H9 (cell line): ENCODE measurements at regions not wholly inside any gene's neighbourhood (a gene's known extent, or its start where the extent isn't known, plus 50 kb on each side); places are given as distances from the start of the nearest gene placed in this dataset.
"Not testable (repeated sequence)": the region's sequence is repeated elsewhere in the genome, so short reads cannot be mapped to it uniquely, and the experiment has no call there.

Source experiments
- DNase-seq: peaks from one replicate; pipeline ENCODE4 v3.0.0-alpha.2; 2017
- H2AFZ ChIP-seq: one replicate; pipeline ENCODE4 v1.6.1; 2013; ENCODE audit warnings: mild to moderate bottlenecking, low read length, control low read depth, moderate library complexity
- H2AK5ac ChIP-seq: 2 replicates; pipeline ENCODE4 v1.6.1; 2013; ENCODE audit warnings: low read length, control low read depth, mixed read lengths; ENCODE audit not compliant: insufficient read length
- H2BK120ac ChIP-seq: one replicate; pipeline ENCODE4 v1.6.1; 2013; ENCODE audit warnings: low read depth, mild to moderate bottlenecking, low read length, control low read depth, inconsistent platforms; ENCODE audit not compliant: poor library complexity, severe bottlenecking
- H2BK12ac ChIP-seq: 2 replicates; pipeline ENCODE4 v1.6.1; 2013; ENCODE audit warnings: low read length, control low read depth, mixed read lengths, low read depth; ENCODE audit not compliant: insufficient read length
- H2BK15ac ChIP-seq: 2 replicates; pipeline ENCODE4 v1.6.1; 2013; ENCODE audit warnings: low read depth, low read length, control low read depth
- H2BK20ac ChIP-seq: one replicate; pipeline ENCODE4 v1.6.1; 2013; ENCODE audit warnings: low read depth, mild to moderate bottlenecking, low read length, control low read depth, inconsistent platforms; ENCODE audit not compliant: poor library complexity, severe bottlenecking
- H2BK5ac ChIP-seq: 2 replicates; pipeline ENCODE4 v1.6.1; 2013; ENCODE audit warnings: low read length, control low read depth, mixed read lengths; ENCODE audit not compliant: insufficient read length
- H3K14ac ChIP-seq: 2 replicates; pipeline ENCODE4 v1.6.1; 2013; ENCODE audit warnings: low read length, control low read depth; ENCODE audit not compliant: insufficient read depth
- H3K18ac ChIP-seq: 2 replicates; pipeline ENCODE4 v1.6.1; 2013; ENCODE audit warnings: low read depth, mild to moderate bottlenecking, mixed read lengths, low read length, control low read depth; ENCODE audit not compliant: insufficient read length
- H3K23ac ChIP-seq: 2 replicates; pipeline ENCODE4 v1.6.1; 2013; ENCODE audit warnings: low read length, control low read depth, mixed read lengths, low read depth; ENCODE audit not compliant: insufficient read length
- H3K23me2 ChIP-seq: 2 replicates; pipeline ENCODE4 v1.6.1; 2013; ENCODE audit warnings: low read depth, mild to moderate bottlenecking, mixed read lengths, low read length, control low read depth; ENCODE audit not compliant: insufficient read length, poor library complexity, severe bottlenecking
- H3K27ac ChIP-seq: 2 replicates; pipeline ENCODE4 v1.5.1; 2013; ENCODE audit warnings: low read length, control low read depth, mixed read lengths, low read depth; ENCODE audit not compliant: insufficient read length
- H3K27me3 ChIP-seq: 2 replicates; pipeline ENCODE4 v1.6.1; 2013; ENCODE audit warnings: low read length, control low read depth, inconsistent platforms; ENCODE audit not compliant: insufficient read depth
- H3K4ac ChIP-seq: 2 replicates; pipeline ENCODE4 v1.6.1; 2013; ENCODE audit warnings: low read depth, mild to moderate bottlenecking, control low read depth, inconsistent platforms, low read length, moderate library complexity
- H3K4me1 ChIP-seq: 2 replicates; pipeline ENCODE4 v1.6.1; 2013; ENCODE audit warnings: low read length, control low read depth, inconsistent platforms; ENCODE audit not compliant: insufficient read depth
- H3K4me2 ChIP-seq: 2 replicates; pipeline ENCODE4 v1.6.1; 2013; ENCODE audit warnings: low read length, control low read depth, mixed read lengths; ENCODE audit not compliant: insufficient read length, insufficient read depth
- H3K56ac ChIP-seq: 2 replicates; pipeline ENCODE4 v1.6.1; 2013; ENCODE audit warnings: low read depth, mild to moderate bottlenecking, mixed read lengths, low read length, control low read depth; ENCODE audit not compliant: insufficient read length
- H3K79me1 ChIP-seq: 2 replicates; pipeline ENCODE4 v1.6.1; 2013; ENCODE audit warnings: low read depth, mild to moderate bottlenecking, moderate library complexity, low read length, control low read depth, inconsistent platforms; ENCODE audit not compliant: insufficient read depth, poor library complexity, severe bottlenecking
- H3K79me2 ChIP-seq: 2 replicates; pipeline ENCODE4 v1.6.1; 2013; ENCODE audit warnings: low read length, control low read depth, inconsistent platforms; ENCODE audit not compliant: insufficient read depth
- H3K9ac ChIP-seq: 2 replicates; pipeline ENCODE4 v1.6.1; 2013; ENCODE audit warnings: low read length, control low read depth, mixed read lengths; ENCODE audit not compliant: insufficient read length; ENCODE audit errors: extremely low read depth
- H3K9me3 ChIP-seq: one replicate; pipeline ENCODE4 v1.6.1; 2013; ENCODE audit warnings: low read depth, low read length, inconsistent platforms; ENCODE audit not compliant: control insufficient read depth
- H3T11ph ChIP-seq: one replicate; pipeline ENCODE4 v1.6.1; 2013; ENCODE audit warnings: mild to moderate bottlenecking, low read length, control low read depth, inconsistent platforms
- H4K20me1 ChIP-seq: one replicate; pipeline ENCODE4 v1.6.1; 2013; ENCODE audit not compliant: control insufficient read depth, insufficient read length, insufficient read depth
- H4K5ac ChIP-seq: 2 replicates; pipeline ENCODE4 v1.6.1; 2013; ENCODE audit warnings: low read depth, mild to moderate bottlenecking, mixed read lengths, low read length, control low read depth; ENCODE audit not compliant: insufficient read length
- H4K8ac ChIP-seq: replicated peaks from 2 replicates; pipeline ENCODE4 v1.6.1; 2013; ENCODE audit warnings: low read length, control low read depth, mixed read lengths, low read depth; ENCODE audit not compliant: insufficient read length
- H4K91ac ChIP-seq: 2 replicates; pipeline ENCODE4 v1.6.1; 2013; ENCODE audit warnings: low read depth, mild to moderate bottlenecking, moderate library complexity, mixed read lengths, low read length, control low read depth; ENCODE audit not compliant: insufficient read length
- H3K27ac Mint-ChIP-seq, 3 experiments: 2 replicates in 2 of 3; 3 replicates in 1 of 3; pipeline ENCODE4 v1.8.0; 2020 to 2021; ENCODE audit warnings: mixed read lengths in 3 of 3, mild to moderate bottlenecking in 1 of 3, moderate library complexity in 1 of 3
- H3K27me3 Mint-ChIP-seq: 2 replicates; pipeline ENCODE4 v1.8.0; 2021; ENCODE audit warnings: low read depth, mild to moderate bottlenecking, moderate library complexity, mixed read lengths
- H3K36me3 Mint-ChIP-seq, 3 experiments: 2 replicates in 2 of 3; 3 replicates in 1 of 3; pipeline ENCODE4 v1.8.0; 2020 to 2021; ENCODE audit warnings: low read depth in 3 of 3, mixed read lengths in 3 of 3; ENCODE audit not compliant: insufficient read depth in 1 of 3
- H3K4me1 Mint-ChIP-seq, 2 experiments: 2 replicates each; pipeline ENCODE4 v1.8.0; 2020; ENCODE audit warnings: mixed read lengths in 2 of 2
- H3K4me3 Mint-ChIP-seq, 2 experiments: 2 replicates in 1 of 2; 3 replicates in 1 of 2; pipeline ENCODE4 v1.8.0; 2020 to 2021; ENCODE audit warnings: mild to moderate bottlenecking in 2 of 2, mixed read lengths in 2 of 2, moderate library complexity in 1 of 2
- H3K9me3 Mint-ChIP-seq, 2 experiments: 2 replicates in 1 of 2; 3 replicates in 1 of 2; pipeline ENCODE4 v1.8.0; 2020; ENCODE audit warnings: mild to moderate bottlenecking in 2 of 2, mixed read lengths in 2 of 2, moderate library complexity in 1 of 2
- WGBS: extraction: QIAGEN DNeasy Blood & Tissue Kit; methylation state at CpG from one replicate; pipeline ENCODE4 v1.1.7; 2013; ENCODE audit warnings: missing lambda C conversion rate, low lambda C conversion rate, mixed read lengths; ENCODE audit not compliant: insufficient read length; ENCODE audit errors: extremely low coverage; 5-methylcytosine and 5-hydroxymethylcytosine counted together
- TF ChIP-seq, protein P1 (sequence below): fragments of 200-600 bp; sonication (generic); conservative IDR thresholded peaks from 3 replicates; pipeline ENCODE4 v1.8.0; 2021; ENCODE audit warnings: antibody characterized with exemption, mild to moderate bottlenecking

DNA sequence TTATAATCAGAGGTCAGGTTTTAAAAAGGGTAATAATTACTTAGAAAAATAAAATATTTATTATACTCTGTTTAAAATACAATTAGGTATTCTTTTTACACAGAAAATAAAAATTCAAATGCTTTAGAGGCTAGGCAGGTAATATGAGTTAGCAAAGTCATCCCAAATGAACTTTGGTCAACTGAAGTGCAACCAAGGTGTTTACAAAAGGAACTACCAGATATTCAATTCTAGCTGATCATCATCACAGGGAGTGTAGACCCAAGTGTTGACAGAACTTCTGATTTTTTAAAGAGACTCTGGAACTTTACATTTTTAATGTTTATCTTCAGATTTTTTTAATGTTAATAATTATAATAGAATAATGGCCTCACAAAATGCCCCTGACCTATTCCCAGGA is 59.3 kb upstream of the COL5A2 start:
- H2BK5ac ChIP-seq = no peak overlapping the region
- no peaks in the 10 kb centered on the region for H3K79me1 ChIP-seq
- H3K4ac ChIP-seq = no peak overlapping the region
- H4K5ac ChIP-seq = no peak overlapping the region
- TF ChIP-seq, protein P1, sequence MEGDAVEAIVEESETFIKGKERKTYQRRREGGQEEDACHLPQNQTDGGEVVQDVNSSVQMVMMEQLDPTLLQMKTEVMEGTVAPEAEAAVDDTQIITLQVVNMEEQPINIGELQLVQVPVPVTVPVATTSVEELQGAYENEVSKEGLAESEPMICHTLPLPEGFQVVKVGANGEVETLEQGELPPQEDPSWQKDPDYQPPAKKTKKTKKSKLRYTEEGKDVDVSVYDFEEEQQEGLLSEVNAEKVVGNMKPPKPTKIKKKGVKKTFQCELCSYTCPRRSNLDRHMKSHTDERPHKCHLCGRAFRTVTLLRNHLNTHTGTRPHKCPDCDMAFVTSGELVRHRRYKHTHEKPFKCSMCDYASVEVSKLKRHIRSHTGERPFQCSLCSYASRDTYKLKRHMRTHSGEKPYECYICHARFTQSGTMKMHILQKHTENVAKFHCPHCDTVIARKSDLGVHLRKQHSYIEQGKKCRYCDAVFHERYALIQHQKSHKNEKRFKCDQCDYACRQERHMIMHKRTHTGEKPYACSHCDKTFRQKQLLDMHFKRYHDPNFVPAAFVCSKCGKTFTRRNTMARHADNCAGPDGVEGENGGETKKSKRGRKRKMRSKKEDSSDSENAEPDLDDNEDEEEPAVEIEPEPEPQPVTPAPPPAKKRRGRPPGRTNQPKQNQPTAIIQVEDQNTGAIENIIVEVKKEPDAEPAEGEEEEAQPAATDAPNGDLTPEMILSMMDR = no peak
- no peak for DNase-seq
- H3K9me3 ChIP-seq = no peaks in the 10 kb centered on the region
- H3K56ac ChIP-seq = no peak overlapping the region
- H3K18ac ChIP-seq = no peak overlapping the region
- peaks cover 9 to 12% (median 11%) of the 10 kb centered on the region in 3 experiments; a peak in 6 of 7 replicates for H3K36me3 Mint-ChIP-seq
- no peaks in the 10 kb centered on the region for H3K4me1 ChIP-seq
- no peak overlapping the region for H3K14ac ChIP-seq
- no peaks in the 10 kb centered on the region for H3K27me3 ChIP-seq
- H3K4me1 Mint-ChIP-seq = no peaks in the 10 kb centered on the region
- H2BK12ac ChIP-seq = no peak overlapping the region
- H2BK15ac ChIP-seq = no peak overlapping the region
- H2BK20ac ChIP-seq = no peak overlapping the region
- H3K27ac ChIP-seq = no peak overlapping the region
- H3K23me2 ChIP-seq = no peaks in the 10 kb centered on the region
- no peak overlapping the region for H3K27ac Mint-ChIP-seq
- H3K79me2 ChIP-seq = no peaks in the 10 kb centered on the region
- H4K91ac ChIP-seq = no peak overlapping the region
- no peak overlapping the region for H3K9ac ChIP-seq
- no peak overlapping the region for H3K23ac ChIP-seq
- H4K8ac ChIP-seq = no peak overlapping the region
- peaks cover 11% of the 10 kb centered on the region in 2 experiments for H3K9me3 Mint-ChIP-seq
- H3K4me2 ChIP-seq = no peak overlapping the region
- no peaks in the 10 kb centered on the region for H3K27me3 Mint-ChIP-seq
- H3T11ph ChIP-seq = no peak overlapping the region
- no peak overlapping the region for H2AK5ac ChIP-seq
- no peak overlapping the region for H2AFZ ChIP-seq
- H2BK120ac ChIP-seq = no peak overlapping the region
- no peak overlapping the region for H3K4me3 Mint-ChIP-seq
- H4K20me1 ChIP-seq = no peaks in the 10 kb centered on the region

GRCh38 chr2:189243843-189244242 is 64.3 kb upstream of the COL5A2 start:
- H3K79me2 ChIP-seq, H2BK20ac ChIP-seq, H3T11ph ChIP-seq, H4K8ac ChIP-seq, H3K4ac ChIP-seq, H3K27me3 Mint-ChIP-seq, H3K27ac ChIP-seq, H2BK15ac ChIP-seq, H3K4me1 Mint-ChIP-seq, H2AK5ac ChIP-seq, H2BK5ac ChIP-seq, H3K56ac ChIP-seq, H2BK120ac ChIP-seq, H3K4me2 ChIP-seq, H3K9ac ChIP-seq, H3K23me2 ChIP-seq, H3K18ac ChIP-seq, H3K23ac ChIP-seq, H4K5ac ChIP-seq, H3K14ac ChIP-seq, H3K27me3 ChIP-seq, H3K4me1 ChIP-seq, H3K27ac Mint-ChIP-seq, H2BK12ac ChIP-seq, DNase-seq, H2AFZ ChIP-seq, H3K79me1 ChIP-seq, H4K20me1 ChIP-seq, H3K4me3 Mint-ChIP-seq, H3K9me3 ChIP-seq, H4K91ac ChIP-seq: not testable (repeated sequence)
- no CpG with 5 or more reads among the region's 1 CpG for WGBS
- peaks cover 15 to 23% (median 21%) of the 10 kb centered on the region in 3 experiments for H3K36me3 Mint-ChIP-seq
- H3K9me3 Mint-ChIP-seq = peaks cover 21 to 22% of the 10 kb centered on the region in 2 experiments
